NCI-H446 (cell line): ENCODE measurements at regions not wholly inside any gene's neighbourhood (a gene's known extent, or its start where the extent isn't known, plus 50 kb on each side); places are given as distances from the start of the nearest gene placed in this dataset.

Source experiments
- DNase-seq, 2 experiments: peaks; one replicate each; lab custom pipeline; 2025; lab: John Stamatoyannopoulos, UW

DNA sequence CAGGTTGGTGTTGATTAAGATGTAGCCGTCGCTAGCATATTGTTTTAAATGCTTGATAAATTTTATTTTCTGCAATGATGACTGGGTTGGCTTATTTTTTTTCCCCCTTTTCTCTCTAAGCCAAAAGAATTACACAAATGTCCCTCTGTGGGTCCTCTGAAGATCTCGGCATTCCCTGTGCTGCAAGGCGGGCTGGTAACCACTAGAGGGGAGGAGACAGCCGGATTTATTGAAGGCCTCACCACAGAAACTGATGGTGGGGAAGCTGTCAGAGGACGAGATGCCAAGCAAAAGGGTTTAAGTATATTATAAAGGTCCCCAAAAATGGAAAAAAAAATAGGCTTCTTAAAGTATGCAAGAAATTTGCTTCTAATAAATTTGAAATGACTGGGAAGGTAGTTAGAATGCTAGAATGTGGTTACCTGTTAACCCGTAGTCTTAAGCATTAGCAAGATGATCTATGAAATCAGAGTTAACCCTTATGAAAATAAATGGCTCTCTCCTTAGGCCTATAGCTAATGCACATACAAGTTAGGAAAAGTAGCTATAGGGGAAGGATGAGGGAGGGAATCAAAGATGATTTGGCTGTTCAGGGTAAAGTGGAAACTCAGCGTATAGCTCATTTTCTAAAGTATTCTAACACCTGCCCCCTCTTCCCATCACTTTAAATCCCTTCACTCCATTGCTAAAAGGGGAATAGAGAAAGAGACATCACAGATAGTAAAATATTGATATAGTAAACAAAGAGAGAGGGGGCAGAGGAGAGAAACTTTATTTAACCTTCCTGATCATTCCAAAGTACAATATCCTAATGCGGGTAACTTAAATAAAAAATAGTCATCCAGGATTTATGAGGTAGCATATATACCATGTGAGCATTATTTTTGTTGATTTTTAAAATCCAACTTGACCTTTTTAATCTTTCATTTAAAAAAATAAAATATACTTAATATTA lies 894.5 kb upstream of the POU3F3 start:
- DNase-seq = peak; percentile 4 to 54

DNA sequence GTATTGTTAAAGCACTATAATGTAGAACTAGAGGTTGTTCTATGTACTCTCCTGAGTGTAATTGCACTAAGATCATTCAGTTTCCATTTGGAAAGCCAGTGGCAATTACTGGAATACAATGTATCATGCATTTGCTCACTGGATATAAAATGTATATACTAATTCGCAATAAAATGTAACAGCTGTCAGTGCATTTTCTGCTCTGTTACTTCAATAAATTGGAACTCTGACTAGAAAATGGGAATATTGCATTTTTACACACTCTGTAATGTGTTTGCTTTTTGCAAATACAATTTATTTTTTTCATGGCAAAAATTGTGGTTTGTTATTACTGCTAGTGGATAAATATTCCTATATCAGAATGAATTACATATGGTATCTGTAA lies 893.8 kb upstream of the POU3F3 start:
- DNase-seq = no peak

DNA sequence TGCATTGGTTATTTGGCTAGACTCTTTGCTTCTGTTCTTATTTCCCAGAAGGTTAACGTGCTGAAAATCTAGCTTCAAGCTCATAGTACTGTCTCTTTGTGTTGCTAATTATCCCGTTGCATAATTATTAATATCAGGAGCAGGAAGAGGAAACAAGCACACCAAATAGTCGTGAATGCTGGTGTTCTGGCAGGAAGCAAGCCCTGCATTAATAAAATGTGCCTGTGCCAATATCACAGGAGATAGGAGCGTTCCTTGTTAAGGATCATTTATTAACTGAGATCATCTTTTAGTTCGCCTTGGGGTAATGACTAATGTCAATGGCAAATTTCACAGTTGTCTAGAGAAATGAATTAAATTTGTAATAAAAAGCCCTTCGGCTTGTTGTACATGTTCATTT lies 893.0 kb upstream of the POU3F3 start:
- no peak for DNase-seq

DNA sequence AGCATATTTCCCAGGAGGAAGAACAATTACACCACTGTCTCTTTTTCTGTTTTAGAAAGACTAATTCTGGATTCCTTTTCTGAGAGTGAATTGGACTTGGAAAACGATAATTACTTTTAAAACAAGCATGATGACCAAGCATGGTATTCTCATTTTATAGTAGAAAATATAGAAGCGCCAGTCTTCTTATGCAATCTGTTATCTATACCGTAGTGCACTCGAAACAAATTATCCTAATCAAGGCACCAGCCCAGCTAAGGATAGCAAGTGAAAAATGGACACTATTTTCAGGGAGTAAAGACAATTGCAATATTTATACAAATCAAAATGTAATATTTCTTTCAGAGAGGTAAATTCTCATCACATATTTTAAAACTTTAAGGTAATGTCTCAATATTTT lies 892.1 kb upstream of the POU3F3 start:
- no peak for DNase-seq

DNA sequence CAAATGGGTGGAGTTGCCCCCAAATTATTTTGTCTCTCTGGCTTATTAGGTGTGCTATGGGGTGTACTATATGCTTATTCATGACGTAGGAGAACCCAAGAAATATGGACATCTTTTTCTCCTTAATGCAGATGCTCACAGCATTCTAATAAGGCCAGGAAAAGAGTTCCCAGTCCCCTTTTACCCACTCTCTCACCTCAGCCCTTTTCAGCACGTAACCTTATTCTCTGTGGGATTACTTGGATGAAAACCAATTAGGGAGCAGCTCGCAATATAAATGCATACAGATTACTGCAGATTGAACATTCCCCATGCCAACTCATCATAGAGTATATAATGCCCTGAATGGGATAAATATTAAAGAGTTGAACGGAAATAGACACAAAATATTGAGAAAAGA lies 891.2 kb upstream of the POU3F3 start:
- no peak for DNase-seq

DNA sequence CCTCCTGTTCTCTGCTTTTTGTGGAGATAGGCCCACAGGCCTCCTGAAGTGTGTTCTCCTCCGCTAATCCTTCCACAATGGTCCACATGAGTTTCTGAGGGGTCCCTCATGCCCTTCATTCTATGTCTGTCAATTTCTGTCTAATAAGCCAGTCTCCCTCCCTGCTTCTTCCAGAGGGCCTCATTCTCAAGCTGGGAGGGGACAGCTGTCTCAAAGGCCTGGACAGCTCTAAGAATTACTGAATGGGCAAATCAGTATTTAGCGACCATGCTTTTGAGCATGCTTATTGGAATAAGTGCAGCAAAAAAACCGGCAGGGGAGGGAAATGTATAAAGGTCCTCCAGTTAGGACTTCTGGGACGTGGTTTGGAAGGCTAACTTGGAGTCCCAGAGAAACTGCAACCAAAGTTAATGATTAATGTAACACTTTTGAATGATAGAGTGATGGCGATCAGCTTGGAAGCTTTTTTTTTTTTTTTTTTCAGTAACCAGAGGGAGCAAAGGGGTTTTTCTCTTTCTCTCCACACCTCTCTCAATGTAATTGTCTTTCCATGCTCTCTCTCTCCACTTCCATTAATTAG lies 890.7 kb upstream of the POU3F3 start:
- no peak for DNase-seq

DNA sequence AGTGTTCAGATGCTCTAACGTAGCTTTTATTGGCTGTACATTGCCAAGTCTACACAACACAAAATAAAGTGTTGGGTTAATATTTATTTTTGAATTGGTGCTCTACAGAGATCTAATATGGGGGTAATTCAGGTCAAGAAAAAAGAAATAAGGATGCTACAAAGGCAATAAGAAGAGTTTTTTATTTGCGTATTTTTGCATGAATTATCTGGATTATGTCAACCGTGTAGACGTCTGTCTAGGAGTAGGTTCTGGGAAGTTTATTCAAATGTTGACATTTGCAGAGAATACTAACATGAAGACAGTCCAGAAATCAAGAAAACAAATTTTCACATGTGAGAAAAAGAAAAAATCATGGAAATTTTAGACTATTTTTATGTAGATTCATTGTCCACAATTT lies 876.7 kb upstream of the POU3F3 start:
- no peak for DNase-seq

DNA sequence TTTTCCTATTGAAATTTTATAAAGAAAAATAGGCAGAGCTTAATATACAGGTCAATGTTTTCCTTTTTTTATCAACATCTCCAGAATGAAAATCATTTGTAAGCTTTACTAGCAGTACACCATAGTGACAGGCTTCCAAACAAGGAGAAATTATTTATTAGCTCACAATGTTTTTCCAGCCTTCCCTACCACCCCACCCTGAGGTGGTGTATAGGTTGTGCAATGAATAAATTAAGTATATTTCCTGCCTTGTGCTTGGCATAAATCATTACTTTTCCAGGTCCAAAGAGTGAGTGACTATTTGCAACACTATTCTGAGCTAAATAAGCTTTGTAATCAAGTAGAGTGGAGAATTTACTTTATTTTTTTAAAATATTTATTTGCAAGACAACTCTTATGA lies 876.2 kb upstream of the POU3F3 start:
- no peak for DNase-seq

DNA sequence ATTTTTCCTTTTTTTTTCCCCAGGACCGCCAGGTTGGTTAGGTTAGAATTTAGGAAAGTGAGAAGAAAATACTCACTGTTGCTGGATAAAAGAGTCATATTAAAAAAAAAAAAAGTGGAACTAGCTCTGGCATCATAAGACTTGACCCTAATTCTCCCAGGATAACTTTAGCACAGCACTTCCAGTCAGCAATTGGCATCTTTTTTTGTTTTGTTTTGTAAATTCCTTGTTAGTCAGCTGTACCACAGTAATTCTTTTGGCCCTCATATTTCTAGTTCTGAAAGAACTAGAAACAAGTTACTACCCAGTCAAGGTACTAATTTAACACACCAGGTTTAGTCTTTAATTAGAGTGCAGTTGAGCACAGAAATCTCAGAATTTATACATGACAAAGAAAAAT lies 873.5 kb upstream of the POU3F3 start:
- no peak for DNase-seq

DNA sequence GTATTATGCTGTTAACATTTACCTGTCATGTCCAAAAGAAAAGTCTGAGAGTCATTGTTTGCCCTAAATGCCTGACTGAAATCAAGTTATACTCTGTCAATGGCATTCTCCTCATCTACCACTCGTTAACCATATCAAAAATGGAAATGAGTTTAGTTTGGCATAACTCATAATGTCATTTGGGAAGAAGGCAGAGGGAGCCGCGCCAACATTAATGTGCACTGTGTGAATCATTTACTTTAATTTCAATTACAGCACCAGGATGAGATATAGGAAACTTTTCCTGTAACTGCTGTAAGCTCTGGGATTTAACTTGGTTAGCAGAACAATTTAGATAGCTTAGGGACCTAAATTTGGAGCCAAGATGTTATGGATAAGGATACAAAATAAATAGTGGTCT lies 871.2 kb upstream of the POU3F3 start:
- DNase-seq = peak in 1 of 2 experiments; percentile 18

DNA sequence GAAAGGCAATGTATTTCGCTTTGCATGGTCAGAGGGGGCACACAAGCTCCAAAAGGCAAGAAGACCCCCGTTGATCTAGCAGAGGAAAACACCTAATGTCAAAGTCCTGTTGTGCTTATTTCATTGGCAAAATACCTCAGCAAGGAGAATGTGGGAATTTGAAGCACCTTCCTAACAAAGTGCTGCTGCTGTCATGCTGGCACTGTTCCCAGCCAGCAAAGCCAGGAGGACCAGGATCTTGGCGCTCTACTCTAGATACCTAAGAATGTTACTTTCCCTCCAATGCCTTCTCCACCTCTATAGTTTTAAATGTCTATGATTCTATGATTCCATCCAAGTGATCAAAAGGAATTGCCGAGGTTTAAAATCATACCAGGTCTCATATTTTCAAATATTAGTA lies 867.9 kb upstream of the POU3F3 start:
- DNase-seq = peak; percentile 4 to 26

DNA sequence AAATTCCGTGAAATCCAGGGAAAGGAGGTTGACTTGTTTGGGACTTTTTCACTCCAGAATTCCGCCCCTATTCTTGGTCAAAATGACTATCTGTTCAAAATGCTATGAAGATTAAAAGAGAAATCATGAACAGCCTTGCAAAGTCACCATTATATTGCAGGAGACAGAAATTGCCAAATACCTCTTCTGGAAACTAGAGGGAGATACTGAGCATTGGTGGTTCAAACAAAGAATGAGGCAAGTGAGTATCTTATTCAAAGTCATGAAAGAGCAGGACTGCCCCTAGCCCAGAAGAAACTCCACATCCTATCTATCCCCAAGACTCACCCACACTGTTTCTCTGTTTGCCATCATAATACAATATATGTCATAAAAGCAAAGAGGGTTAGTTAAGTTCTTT lies 862.3 kb upstream of the POU3F3 start:
- DNase-seq = no peak

DNA sequence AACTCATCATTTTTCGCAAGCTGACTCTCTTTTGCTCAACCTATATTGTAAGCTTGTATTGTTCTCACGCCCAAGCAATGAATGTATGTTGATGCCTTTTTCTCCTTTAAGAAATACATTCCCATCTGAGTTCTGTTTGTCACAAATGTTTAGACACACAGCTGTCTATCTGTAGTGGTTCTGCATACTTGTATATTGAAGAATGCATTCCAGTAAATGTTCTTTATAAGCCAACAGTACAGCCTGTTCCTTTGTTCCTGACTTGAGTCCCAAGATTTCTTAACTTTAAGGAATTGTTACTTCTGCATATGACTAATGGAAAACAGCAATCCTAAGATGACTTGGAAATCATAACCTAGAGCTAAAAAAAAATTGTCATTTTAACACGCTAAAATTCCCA lies 849.1 kb upstream of the POU3F3 start:
- no peak for DNase-seq

DNA sequence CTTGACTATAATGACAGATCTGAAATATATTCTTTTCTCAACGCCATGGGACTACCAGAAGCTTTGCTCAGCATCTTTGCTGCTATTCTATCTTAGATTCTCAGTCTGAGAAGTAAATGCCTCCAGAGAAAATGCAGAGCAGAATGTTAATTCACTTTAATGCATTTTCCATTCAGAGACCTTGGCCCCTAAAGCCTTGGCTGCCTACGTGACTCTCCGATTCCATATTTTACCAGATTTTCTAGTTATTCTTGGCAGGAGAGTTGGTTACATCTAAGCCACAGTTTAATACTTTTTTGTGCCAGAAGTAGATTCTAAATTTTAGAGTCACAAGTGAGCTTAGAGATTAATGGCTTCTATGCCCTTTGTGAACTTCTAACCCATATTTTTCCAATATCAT lies 837.1 kb upstream of the POU3F3 start:
- no peak for DNase-seq

DNA sequence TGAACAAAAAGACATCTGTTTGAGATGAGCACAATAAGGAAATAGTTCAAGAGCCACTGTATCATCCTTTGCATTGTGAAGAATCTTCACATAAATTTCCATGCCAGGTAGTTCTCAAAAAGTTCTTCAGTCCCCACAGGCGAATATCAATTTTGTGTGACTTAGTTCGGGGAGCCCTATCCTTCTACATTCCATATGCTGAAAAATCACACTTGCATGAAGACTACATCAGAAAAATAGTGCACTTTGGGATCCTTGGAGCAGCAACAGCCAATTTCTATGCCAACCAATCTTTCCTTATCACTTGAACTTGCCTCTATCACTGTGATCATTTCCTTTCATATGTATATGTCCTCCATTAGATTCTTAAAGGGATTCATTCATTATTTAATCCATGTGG lies 830.6 kb upstream of the POU3F3 start:
- DNase-seq = no peak

DNA sequence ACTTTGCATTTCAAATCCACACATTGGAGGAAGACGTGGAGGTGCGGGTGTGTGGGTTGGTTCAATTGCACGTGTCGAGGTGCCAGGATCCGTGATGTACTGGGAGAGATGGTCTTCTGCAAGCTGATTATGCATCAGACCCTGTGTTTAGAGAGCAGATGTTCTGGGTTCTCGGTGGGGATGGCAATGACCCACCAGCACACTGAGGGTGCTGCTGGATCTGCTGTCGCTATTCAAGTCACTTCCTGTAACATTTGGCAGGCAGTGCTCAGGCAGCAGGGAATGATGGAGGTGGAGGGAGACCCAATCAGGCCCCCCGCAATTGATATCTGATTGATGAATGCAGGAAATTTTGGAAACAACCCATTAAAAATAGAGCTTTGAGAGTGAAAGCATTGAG lies 830.1 kb upstream of the POU3F3 start:
- no peak for DNase-seq

DNA sequence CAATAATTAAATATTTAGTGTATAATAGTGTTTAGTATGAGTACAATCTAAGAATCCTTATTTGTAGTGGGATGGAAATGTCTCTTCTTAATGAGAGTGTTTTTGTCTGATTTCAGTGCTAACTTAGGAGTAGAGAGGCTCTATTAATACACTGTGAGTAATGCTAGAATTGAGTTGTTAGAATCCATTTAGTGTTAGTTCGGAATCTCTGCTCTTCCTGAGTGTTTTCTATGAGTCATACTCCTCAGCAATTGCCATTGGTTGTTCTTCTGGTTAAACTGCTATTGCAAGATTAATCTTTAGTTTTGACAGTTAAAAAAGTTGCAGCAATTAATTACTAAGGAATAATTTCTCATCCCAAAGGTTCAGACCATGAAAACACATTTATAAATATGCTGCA lies 828.6 kb upstream of the POU3F3 start:
- DNase-seq = no peak

DNA sequence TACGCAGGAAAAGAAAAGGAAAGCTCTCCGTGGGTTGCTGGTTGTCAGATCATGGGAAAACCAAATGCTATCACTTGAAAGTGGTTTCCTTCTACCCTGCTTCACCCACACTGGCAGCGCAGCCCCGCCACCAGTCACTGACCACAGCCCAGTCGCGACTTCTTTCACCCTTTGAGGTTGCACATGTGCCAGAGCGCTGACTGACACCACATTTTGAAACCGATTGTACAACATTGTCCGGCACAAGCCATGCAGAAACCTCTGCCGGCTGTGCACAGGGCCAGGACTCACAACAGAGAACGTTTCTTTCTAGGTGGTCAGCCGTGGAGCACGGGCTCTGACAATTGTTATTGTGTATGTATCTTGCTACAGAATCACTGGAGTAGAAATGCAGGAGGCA lies 827.2 kb upstream of the POU3F3 start:
- DNase-seq = no peak

DNA sequence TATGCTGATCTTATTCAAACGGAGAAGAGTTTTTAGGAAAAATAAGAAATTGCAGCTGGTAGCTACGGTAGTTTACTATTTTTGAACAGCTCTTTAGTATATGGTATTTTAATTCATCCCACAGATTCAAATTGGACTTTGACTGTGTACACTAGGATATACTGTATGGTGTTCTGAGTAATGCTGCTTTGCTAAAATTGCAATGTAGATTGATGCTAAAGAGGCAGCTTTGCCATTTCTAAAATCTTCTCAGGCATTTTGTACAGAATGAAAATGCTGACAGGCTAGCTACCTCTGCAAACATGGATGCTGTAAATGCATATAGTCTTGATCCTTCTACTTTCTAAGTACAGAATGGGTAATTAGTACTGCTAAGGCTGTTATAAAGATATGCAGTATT lies 826.6 kb upstream of the POU3F3 start:
- no peak for DNase-seq

DNA sequence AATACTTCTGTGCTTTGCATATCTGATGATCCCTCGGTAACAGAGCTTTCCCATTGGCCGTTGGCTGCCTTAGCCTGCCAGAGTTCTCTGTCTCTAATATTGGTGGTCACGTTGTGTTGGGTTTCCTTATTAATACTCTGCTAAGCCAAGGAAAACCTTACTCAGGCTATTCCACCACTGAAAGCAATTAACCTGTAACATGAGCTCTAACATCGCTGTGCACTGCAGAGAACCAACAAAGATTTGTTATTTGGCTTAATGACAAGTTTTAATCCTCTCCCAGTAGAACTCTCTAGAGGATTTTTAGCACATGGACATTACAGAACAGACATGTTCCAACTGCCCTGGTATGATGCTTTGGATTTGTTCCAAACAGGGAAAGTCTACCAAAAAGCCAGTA lies 825.9 kb upstream of the POU3F3 start:
- DNase-seq = peak in 1 of 2 experiments; percentile 51

DNA sequence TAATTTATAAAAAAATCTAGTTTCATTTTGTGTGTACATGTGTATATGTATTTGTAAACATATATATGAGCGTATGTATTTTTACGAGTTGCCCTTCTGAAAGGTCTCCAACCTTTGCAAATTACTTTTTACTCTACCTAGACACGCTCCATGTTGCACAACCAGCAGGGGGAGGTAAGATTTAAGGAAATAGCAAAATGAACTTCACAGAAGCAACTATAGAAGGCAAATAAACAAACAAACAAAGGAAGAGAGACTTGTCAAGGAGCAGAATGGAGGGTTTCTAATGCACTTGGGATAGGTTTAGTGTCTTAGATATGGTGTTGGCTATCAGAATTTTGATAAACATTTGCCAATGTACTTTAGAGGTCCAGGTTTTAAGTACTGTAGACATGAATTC lies 820.5 kb upstream of the POU3F3 start:
- no peak for DNase-seq

DNA sequence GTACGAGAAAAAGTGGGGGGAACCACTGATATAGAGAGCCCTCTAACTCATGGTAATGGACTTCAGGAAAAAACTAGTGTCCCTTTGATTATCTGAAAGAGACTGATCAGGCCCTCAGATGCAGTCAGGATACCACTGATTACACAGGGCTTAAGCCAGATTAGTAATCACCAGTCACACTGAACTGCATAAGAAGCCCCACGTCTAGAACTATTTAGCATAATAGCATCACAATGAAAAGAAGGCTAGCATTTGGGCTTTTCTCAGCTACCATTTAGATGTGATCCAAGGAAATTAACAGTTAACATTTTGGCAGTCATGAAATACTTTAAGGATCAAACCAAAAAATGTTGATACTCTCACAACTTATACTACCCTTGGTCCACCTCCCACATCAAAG lies 813.1 kb upstream of the POU3F3 start:
- no peak for DNase-seq

DNA sequence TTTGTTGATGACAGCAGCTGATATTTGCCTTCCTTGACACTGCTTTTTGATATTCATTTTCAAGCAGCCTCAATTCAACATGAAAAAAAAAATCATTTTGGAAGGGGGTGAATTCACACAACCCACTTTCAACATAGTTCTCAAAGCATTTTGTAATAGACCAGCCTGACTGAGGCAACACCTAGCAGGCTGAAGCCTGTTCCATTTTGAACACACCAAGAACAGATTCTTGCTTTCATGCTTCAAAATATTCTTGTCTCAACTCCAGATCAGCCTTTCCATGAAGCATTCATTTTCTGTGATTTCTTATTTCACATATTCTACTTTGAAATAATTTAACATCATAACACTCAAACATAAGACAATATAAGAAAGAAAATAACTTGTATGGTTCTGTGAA lies 812.6 kb upstream of the POU3F3 start:
- no peak for DNase-seq

DNA sequence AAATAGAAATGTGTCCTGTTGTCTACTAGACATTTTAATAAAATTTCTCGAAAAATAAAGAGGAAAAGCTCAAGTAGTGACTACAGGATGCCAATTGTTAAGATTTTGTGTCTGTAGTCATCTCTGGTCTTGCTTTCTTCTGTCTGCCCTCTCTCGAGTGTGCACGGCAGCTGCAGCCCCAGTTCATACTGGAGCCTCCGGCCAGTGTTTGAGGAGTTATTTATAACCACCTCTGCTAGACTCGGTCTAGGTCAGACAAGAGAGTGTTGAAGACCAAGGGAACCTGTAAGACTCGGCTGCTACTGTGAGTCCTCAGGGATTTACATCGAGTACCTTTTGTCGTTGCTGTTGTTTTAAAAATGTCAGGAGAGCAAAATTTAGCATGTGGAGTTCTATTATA lies 810.1 kb upstream of the POU3F3 start:
- DNase-seq = no peak
